Mesendoderm (in vitro differentiated cells): ENCODE measurements at regions not wholly inside any gene's neighbourhood (a gene's known extent, or its start where the extent isn't known, plus 50 kb on each side); places are given as distances from the start of the nearest gene placed in this dataset.

Source experiments
- DNase-seq: peaks from one replicate; pipeline ENCODE4 v3.0.0; 2013
- H2AK5ac ChIP-seq: 2 replicates; pipeline ENCODE4 v1.6.1; 2013; ENCODE audit warnings: low read length, inconsistent platforms
- H2BK120ac ChIP-seq: 2 replicates; pipeline ENCODE4 v1.6.1; 2013; ENCODE audit warnings: low read depth, mild to moderate bottlenecking, low read length, moderate library complexity, mixed read lengths
- H2BK15ac ChIP-seq: replicated peaks from 2 replicates; pipeline ENCODE4 v1.6.1; 2013; ENCODE audit warnings: low read depth, mild to moderate bottlenecking, moderate library complexity
- H2BK5ac ChIP-seq: 2 replicates; pipeline ENCODE4 v1.6.1; 2013; ENCODE audit warnings: low read length, inconsistent platforms
- H3K18ac ChIP-seq: 2 replicates; pipeline ENCODE4 v1.6.1; 2013; ENCODE audit warnings: mild to moderate bottlenecking, low read length, mixed read lengths
- H3K23ac ChIP-seq: one replicate; pipeline ENCODE4 v1.6.1; 2013; ENCODE audit warnings: low read length
- H3K27ac ChIP-seq: 2 replicates; pipeline ENCODE4 v1.5.1; 2013; ENCODE audit warnings: low read depth, mild to moderate bottlenecking, inconsistent platforms, low read length, moderate library complexity
- H3K27me3 ChIP-seq: 2 replicates; pipeline ENCODE4 v1.6.1; 2013; ENCODE audit warnings: low read length, control low read depth, mild to moderate bottlenecking, inconsistent platforms; ENCODE audit not compliant: insufficient read depth, poor library complexity
- H3K36me3 ChIP-seq: 2 replicates; pipeline ENCODE4 v1.6.1; 2013; ENCODE audit warnings: low read length, inconsistent platforms; ENCODE audit not compliant: control insufficient read depth, insufficient read depth
- H3K4ac ChIP-seq: one replicate; pipeline ENCODE4 v1.6.1; 2013; ENCODE audit warnings: low read depth, mild to moderate bottlenecking, low read length, moderate library complexity
- H3K4me1 ChIP-seq: 2 replicates; pipeline ENCODE4 v1.6.1; 2013; ENCODE audit warnings: low read depth, low read length, inconsistent platforms; ENCODE audit not compliant: control insufficient read depth
- H3K4me2 ChIP-seq: 2 replicates; pipeline ENCODE4 v1.6.1; 2013; ENCODE audit warnings: low read length
- H3K4me3 ChIP-seq: 2 replicates; pipeline ENCODE4 v1.5.1; 2013; ENCODE audit warnings: mild to moderate bottlenecking, low read length
- H3K56ac ChIP-seq: one replicate; pipeline ENCODE4 v1.6.1; 2013; ENCODE audit warnings: low read length
- H3K79me1 ChIP-seq: 2 replicates; pipeline ENCODE4 v1.6.1; 2013; ENCODE audit warnings: low read length, inconsistent platforms
- H3K79me2 ChIP-seq: 2 replicates; pipeline ENCODE4 v1.6.1; 2013; ENCODE audit warnings: mild to moderate bottlenecking, low read length; ENCODE audit not compliant: control insufficient read depth, insufficient read depth
- H3K9ac ChIP-seq: 2 replicates; pipeline ENCODE4 v1.6.1; 2013; ENCODE audit warnings: low read length, inconsistent platforms
- H4K5ac ChIP-seq: one replicate; pipeline ENCODE4 v1.6.1; 2013; ENCODE audit warnings: low read length
- H4K8ac ChIP-seq: one replicate; pipeline ENCODE4 v1.6.1; 2013; ENCODE audit warnings: low read depth, mild to moderate bottlenecking, control low read depth, low read length, moderate library complexity
- WGBS: extraction: QIAGEN DNeasy Blood & Tissue Kit; methylation state at CpG from one replicate; pipeline ENCODE4 v1.1.7; 2013; ENCODE audit warnings: low lambda C conversion rate, missing lambda C conversion rate; ENCODE audit not compliant: insufficient coverage; ENCODE audit errors: extremely low coverage; 5-methylcytosine and 5-hydroxymethylcytosine counted together

DNA sequence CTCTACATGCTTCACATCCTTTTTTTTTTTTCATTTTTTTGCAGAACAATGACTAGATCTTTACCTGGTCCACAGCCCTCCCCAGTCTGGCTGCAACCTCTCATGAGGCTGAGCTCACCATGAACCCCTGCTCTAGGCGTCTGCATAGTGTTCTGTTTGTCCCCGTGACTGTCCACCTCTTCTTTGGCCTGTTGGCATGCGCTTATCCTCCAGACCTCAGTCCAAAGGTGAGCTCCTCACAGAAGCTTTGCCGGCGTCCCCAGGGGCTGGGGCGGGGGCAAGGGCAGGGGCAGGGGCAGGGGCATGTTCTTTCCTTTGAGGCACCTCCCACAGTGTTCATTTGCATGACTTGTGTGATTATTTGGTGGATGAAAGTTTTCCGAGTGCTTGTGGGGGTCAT, 218.4 kb upstream of the ZNF32 start:
- Histone ChIP-seq H2BK120ac (no peak overlapping the region), H3K36me3 (no peaks in the 10 kb centered on the region), H3K4me3 (no peak overlapping the region), H3K4me2 (no peak overlapping the region), H3K23ac (no peak overlapping the region), H4K8ac (no peak overlapping the region), H3K4ac (no peak overlapping the region), H4K5ac (no peak overlapping the region), H2AK5ac (no peak overlapping the region), H3K27me3 (no peaks in the 10 kb centered on the region), H3K9ac (no peak overlapping the region), H3K27ac (no peak overlapping the region), H3K56ac (no peak overlapping the region), H3K18ac (no peak overlapping the region), H2BK15ac (no peak overlapping the region), H3K79me2 (no peaks in the 10 kb centered on the region), H3K4me1 (no peaks in the 10 kb centered on the region), H2BK5ac (no peak overlapping the region), H3K79me1 (no peaks in the 10 kb centered on the region)
- no CpG with 5 or more reads among the region's 7 CpGs for WGBS
- no peak for DNase-seq

DNA sequence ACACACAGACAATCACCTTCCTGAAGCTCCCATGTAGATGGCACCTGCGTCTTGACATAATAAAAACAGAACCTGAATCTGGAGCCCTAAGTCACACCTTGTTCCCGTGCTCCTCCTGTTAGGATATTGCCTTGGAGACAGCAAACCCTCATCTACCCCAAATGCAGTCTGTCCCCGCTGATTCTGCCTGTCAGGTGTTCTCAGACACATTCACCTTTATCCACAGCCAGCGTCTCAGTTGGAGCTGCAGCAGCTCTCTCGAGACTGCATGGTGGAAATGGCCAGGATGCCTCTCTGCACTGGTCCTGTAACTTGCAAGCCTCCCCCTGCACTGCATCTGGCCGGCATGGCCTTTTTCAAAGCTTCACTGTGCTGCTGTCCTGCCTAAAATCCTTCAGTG, 218.0 kb upstream of the ZNF32 start:
- WGBS, result no CpG with 5 or more reads among the region's 6 CpGs
- no peak overlapping the region for H3K18ac ChIP-seq
- no peak overlapping the region for H3K9ac ChIP-seq
- H3K4me3 ChIP-seq, result no peak overlapping the region
- no peak overlapping the region for H4K5ac ChIP-seq
- no peaks in the 10 kb centered on the region for H3K4me1 ChIP-seq
- no peak overlapping the region for H2BK15ac ChIP-seq
- H3K4me2 ChIP-seq, result no peak overlapping the region
- no peaks in the 10 kb centered on the region for H3K79me2 ChIP-seq
- H3K36me3 ChIP-seq, result no peaks in the 10 kb centered on the region
- no peak overlapping the region for H2BK5ac ChIP-seq
- no peak for DNase-seq
- H3K27ac ChIP-seq, result no peak overlapping the region
- H3K27me3 ChIP-seq, result no peaks in the 10 kb centered on the region
- no peak overlapping the region for H3K23ac ChIP-seq
- no peak overlapping the region for H2AK5ac ChIP-seq
- no peaks in the 10 kb centered on the region for H3K79me1 ChIP-seq
- H4K8ac ChIP-seq, result no peak overlapping the region
- no peak overlapping the region for H3K56ac ChIP-seq
- no peak overlapping the region for H3K4ac ChIP-seq
- no peak overlapping the region for H2BK120ac ChIP-seq

DNA sequence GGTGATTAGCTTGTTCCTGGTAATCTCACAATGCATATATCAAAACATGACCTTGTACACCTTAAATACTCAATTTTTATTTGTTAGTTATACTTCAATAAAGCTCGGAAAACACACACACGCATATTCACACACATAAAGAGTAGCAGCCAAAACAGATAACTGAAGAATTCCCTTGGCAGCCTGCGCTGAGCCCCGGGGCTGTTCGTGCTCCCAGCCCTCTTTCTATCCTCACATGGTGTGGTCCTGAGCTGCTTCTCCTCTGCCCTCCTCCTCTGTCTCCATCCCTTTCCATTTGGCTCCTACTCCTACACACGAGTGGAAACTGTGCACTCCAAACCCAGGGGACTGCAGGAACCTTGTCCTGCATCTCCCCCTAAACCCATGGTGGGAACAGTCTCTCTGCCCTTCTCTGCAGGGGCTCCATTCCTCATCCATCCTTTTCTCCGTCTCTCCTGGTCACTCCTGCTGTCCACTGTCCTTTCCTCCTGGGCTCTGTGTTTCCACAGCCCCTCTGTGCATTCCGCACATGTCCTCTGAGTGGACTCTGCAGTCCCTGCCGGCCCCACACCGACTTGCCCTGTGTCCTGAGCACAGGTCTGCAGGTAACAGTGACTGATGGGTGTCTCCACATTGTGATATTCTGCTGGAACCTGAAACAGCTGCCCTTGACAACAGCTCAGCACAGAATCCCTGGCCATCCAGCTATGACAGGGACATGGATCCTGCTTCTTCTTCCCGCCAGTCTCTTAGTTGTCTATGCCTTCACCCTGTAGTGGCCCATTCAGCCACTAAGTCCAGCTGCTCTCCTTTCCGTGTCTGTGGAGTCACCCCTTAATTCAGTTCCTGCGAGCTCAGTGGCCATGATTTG, 216.8 kb upstream of the ZNF32 start:
- no peaks in the 10 kb centered on the region for H3K79me2 ChIP-seq
- WGBS, result no CpG with 5 or more reads among the region's 13 CpGs
- no peak overlapping the region for H3K56ac ChIP-seq
- H3K4ac ChIP-seq, result no peak overlapping the region
- H2BK15ac ChIP-seq, result no peak overlapping the region
- no peaks in the 10 kb centered on the region for H3K4me1 ChIP-seq
- no peak overlapping the region for H3K23ac ChIP-seq
- no peak overlapping the region for H3K9ac ChIP-seq
- H4K8ac ChIP-seq, result no peak overlapping the region
- H3K36me3 ChIP-seq, result no peaks in the 10 kb centered on the region
- no peak overlapping the region for H3K4me3 ChIP-seq
- H3K27me3 ChIP-seq, result no peaks in the 10 kb centered on the region
- H2BK5ac ChIP-seq, result no peak overlapping the region
- no peak overlapping the region for H4K5ac ChIP-seq
- H2AK5ac ChIP-seq, result no peak overlapping the region
- no peak overlapping the region for H3K18ac ChIP-seq
- no peak overlapping the region for H2BK120ac ChIP-seq
- H3K27ac ChIP-seq, result no peak overlapping the region
- no peak overlapping the region for H3K4me2 ChIP-seq
- no peak for DNase-seq
- no peaks in the 10 kb centered on the region for H3K79me1 ChIP-seq

DNA sequence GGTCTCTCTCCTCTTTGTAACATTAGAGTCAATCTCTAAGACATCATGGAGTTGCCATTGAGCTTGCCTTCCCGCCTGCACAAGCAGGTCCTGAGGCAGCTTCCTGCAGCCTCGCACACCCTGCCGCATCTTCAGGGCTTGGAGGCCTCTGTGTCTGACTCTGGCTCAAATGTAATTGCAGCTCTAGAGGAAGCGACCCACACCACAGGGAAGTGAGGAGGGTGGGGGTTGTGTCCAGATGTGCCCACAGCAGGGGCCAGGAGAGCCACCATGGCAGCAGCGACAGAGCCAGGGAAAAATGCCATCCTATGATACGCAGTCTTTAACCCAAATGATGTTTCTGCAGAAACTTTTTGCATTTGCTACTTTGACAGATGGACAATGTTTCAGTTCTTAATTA, 216.0 kb upstream of the ZNF32 start:
- no peak overlapping the region for H3K4me3 ChIP-seq
- no peak for DNase-seq
- H3K79me1 ChIP-seq, result no peaks in the 10 kb centered on the region
- H3K4ac ChIP-seq, result no peak overlapping the region
- no CpG with 5 or more reads among the region's 6 CpGs for WGBS
- no peak overlapping the region for H4K5ac ChIP-seq
- no peak overlapping the region for H4K8ac ChIP-seq
- no peak overlapping the region for H2AK5ac ChIP-seq
- no peak overlapping the region for H3K4me2 ChIP-seq
- H2BK5ac ChIP-seq, result no peak overlapping the region
- no peak overlapping the region for H3K56ac ChIP-seq
- H3K27me3 ChIP-seq, result no peaks in the 10 kb centered on the region
- H3K79me2 ChIP-seq, result no peaks in the 10 kb centered on the region
- H3K18ac ChIP-seq, result no peak overlapping the region
- H3K4me1 ChIP-seq, result no peaks in the 10 kb centered on the region
- no peak overlapping the region for H3K27ac ChIP-seq
- no peak overlapping the region for H3K9ac ChIP-seq
- H3K36me3 ChIP-seq, result no peaks in the 10 kb centered on the region
- no peak overlapping the region for H3K23ac ChIP-seq
- no peak overlapping the region for H2BK120ac ChIP-seq
- no peak overlapping the region for H2BK15ac ChIP-seq

DNA sequence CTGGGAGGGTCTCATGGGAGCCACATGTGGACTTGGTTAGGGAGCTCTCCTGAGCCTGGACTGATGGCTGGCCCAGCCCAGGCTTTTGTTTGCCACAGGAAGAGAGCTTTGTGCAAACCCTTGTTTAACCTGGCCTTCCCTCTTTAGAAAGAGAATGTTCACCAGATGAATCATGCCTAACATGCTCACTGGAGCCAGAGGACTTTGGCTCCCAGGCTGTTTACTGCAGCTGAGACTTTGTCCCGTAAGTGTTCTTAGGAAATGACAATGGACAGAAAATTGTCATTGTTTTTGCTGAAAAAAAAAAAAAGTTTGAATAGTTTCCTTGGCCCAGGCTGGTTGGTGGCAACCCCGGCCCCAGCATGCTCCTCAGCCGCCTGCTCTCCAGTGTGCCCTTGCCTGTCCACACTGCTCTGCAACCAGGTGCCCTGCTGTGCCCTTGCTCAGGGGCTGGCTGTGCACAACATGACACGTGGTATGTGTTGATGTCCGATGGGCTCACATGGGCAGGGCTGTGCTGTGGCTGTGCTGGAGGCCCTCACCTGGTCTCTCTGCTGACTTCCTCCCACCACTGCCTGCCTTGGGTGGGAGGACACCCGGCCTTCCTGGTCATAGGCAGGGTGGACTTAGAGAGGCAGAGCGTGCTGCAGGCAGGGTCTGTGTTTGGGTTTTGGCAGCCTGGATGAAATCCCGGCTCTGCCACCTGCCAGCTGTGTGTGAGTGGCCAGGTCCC, 215.3 kb upstream of the ZNF32 start:
- Histone ChIP-seq H2BK5ac (no peak overlapping the region), H2BK120ac (no peak overlapping the region), H3K27me3 (no peaks in the 10 kb centered on the region), H2AK5ac (no peak overlapping the region), H3K4ac (no peak overlapping the region), H3K27ac (no peak overlapping the region), H3K56ac (no peak overlapping the region), H2BK15ac (no peak overlapping the region), H3K79me1 (no peaks in the 10 kb centered on the region), H4K5ac (no peak overlapping the region), H3K23ac (no peak overlapping the region), H3K18ac (no peak overlapping the region), H3K79me2 (no peaks in the 10 kb centered on the region), H4K8ac (no peak overlapping the region), H3K36me3 (no peaks in the 10 kb centered on the region), H3K4me1 (no peaks in the 10 kb centered on the region), H3K4me3 (no peak overlapping the region), H3K9ac (no peak overlapping the region), H3K4me2 (no peak overlapping the region)
- no peak for DNase-seq
- no CpG with 5 or more reads among the region's 8 CpGs for WGBS
